MM.1S (cell line): ENCODE measurements at regions not wholly inside any gene's neighbourhood (a gene's known extent, or its start where the extent isn't known, plus 50 kb on each side); places are given as distances from the start of the nearest gene placed in this dataset.

Source experiments
- DNase-seq: peaks from one replicate; pipeline ENCODE4 v3.0.0-alpha.2; 2015
- H2AFZ ChIP-seq: fragments of 300-600 bp; sonication (generic); 2 replicates; pipeline ENCODE4 v1.6.0; 2016; ENCODE audit warnings: antibody characterized with exemption, low read length
- H3F3A ChIP-seq: fragments of 300-600 bp; sonication (generic); 2 replicates; pipeline ENCODE4 v1.6.1; 2016; ENCODE audit warnings: mild to moderate bottlenecking, antibody characterized with exemption, low read length, moderate library complexity, mixed read lengths; ENCODE audit not compliant: insufficient read depth
- H3K27ac ChIP-seq: fragments of 300-600 bp; sonication (generic); 2 replicates; pipeline ENCODE4 v1.5.1; 2016; ENCODE audit warnings: mild to moderate bottlenecking, low read length
- H3K27me3 ChIP-seq: fragments of 300-600 bp; sonication (generic); replicated peaks from 2 replicates; pipeline ENCODE4 v1.6.0; 2016; ENCODE audit warnings: low read length; ENCODE audit not compliant: insufficient read depth
- H3K36me3 ChIP-seq: fragments of 300-600 bp; sonication (generic); replicated peaks from 2 replicates; pipeline ENCODE4 v1.6.1; 2016; ENCODE audit warnings: mild to moderate bottlenecking, low read length, mixed read lengths; ENCODE audit not compliant: insufficient read depth
- H3K4me1 ChIP-seq: fragments of 300-600 bp; sonication (generic); 2 replicates; pipeline ENCODE4 v1.6.1; 2016; ENCODE audit warnings: low read length, mixed read lengths
- H3K4me2 ChIP-seq: fragments of 300-600 bp; sonication (generic); 2 replicates; pipeline ENCODE4 v1.6.0; 2016; ENCODE audit warnings: low read depth, low read length
- H3K4me3 ChIP-seq: fragments of 300-600 bp; sonication (generic); 2 replicates; pipeline ENCODE4 v1.5.1; 2016; ENCODE audit warnings: low read length, mixed read lengths
- H3K79me2 ChIP-seq: fragments of 300-600 bp; sonication (generic); 2 replicates; pipeline ENCODE4 v1.6.1; 2016; ENCODE audit warnings: mixed run types, low read length, mixed read lengths
- H3K9ac ChIP-seq: fragments of 300-600 bp; sonication (generic); 2 replicates; pipeline ENCODE4 v1.6.1; 2016; ENCODE audit warnings: low read length, mixed read lengths
- H3K9me2 ChIP-seq: fragments of 300-600 bp; sonication (generic); replicated peaks from 2 replicates; pipeline ENCODE4 v1.6.1; 2016; ENCODE audit warnings: mild to moderate bottlenecking, low read length, mixed read lengths; ENCODE audit not compliant: insufficient read depth
- H3K9me3 ChIP-seq: fragments of 300-600 bp; sonication (generic); replicated peaks from 2 replicates; pipeline ENCODE4 v1.6.1; 2016; ENCODE audit warnings: mild to moderate bottlenecking, low read length, mixed read lengths; ENCODE audit not compliant: insufficient read depth
- H4K20me1 ChIP-seq: fragments of 300-600 bp; sonication (generic); 2 replicates; pipeline ENCODE4 v1.6.1; 2016; ENCODE audit warnings: mild to moderate bottlenecking, low read length, moderate library complexity, mixed read lengths; ENCODE audit not compliant: insufficient read depth
- CTCF ChIP-seq: fragments of 300-600 bp; sonication (generic); IDR thresholded peaks from 2 replicates; pipeline ENCODE4 v1.5.1; 2016; ENCODE audit warnings: antibody characterized with exemption, low read length, mixed read lengths
- EZH2 ChIP-seq: fragments of 300-600 bp; sonication (generic); optimal IDR thresholded peaks from 2 replicates; pipeline ENCODE3; 2017; ENCODE audit warnings: low read depth, mild to moderate bottlenecking, antibody characterized with exemption, low read length, mixed read lengths
- EZH2phosphoT487 ChIP-seq: fragments of 300-600 bp; sonication (generic); IDR thresholded peaks from 2 replicates; pipeline ENCODE4 v1.6.1; 2018; ENCODE audit warnings: antibody characterized with exemption, low read length

GRCh38 chr22:45067731-45068130 is 57.9 kb upstream of the PHF21B start:
- H3K9ac ChIP-seq: no peak overlapping the region
- H3K79me2 ChIP-seq: no peaks in the 10 kb centered on the region
- H3K36me3 ChIP-seq: no peaks in the 10 kb centered on the region
- no peaks in the 10 kb centered on the region for H3F3A ChIP-seq
- no peaks in the 10 kb centered on the region for H3K9me3 ChIP-seq
- H3K4me1 ChIP-seq: no peaks in the 10 kb centered on the region
- H3K27ac ChIP-seq: no peak overlapping the region
- H3K4me3 ChIP-seq: no peak overlapping the region
- H4K20me1 ChIP-seq: no peaks in the 10 kb centered on the region
- no peaks in the 10 kb centered on the region for H3K9me2 ChIP-seq
- no peak overlapping the region for H3K4me2 ChIP-seq
- DNase-seq: no peak
- no peak overlapping the region for H2AFZ ChIP-seq
- H3K27me3 ChIP-seq: peaks cover 80% of the 10 kb centered on the region
- TF ChIP-seq CTCF (no peak), EZH2phosphoT487 (no peak), EZH2 (no peak)

GRCh38 chr22:45069925-45070324 is 60.1 kb upstream of the PHF21B start:
- Histone ChIP-seq H3K36me3 (no peaks in the 10 kb centered on the region), H3K4me1 (no peaks in the 10 kb centered on the region), H3K9me2 (no peaks in the 10 kb centered on the region), H3K4me3 (no peak overlapping the region), H4K20me1 (no peaks in the 10 kb centered on the region), H3K27me3 (peaks cover 84% of the 10 kb centered on the region), H3K9me3 (no peaks in the 10 kb centered on the region), H3K79me2 (no peaks in the 10 kb centered on the region), H3K27ac (no peak overlapping the region), H3K4me2 (no peak overlapping the region), H2AFZ (no peak overlapping the region), H3F3A (no peaks in the 10 kb centered on the region), H3K9ac (no peak overlapping the region)
- no peak for TF ChIP-seq CTCF
- no peak for TF ChIP-seq EZH2
- TF ChIP-seq EZH2phosphoT487: no peak
- no peak for DNase-seq

- no peak overlapping the region for H3K27ac ChIP-seq
- no peaks in the 10 kb centered on the region for H4K20me1 ChIP-seq
- no peaks in the 10 kb centered on the region for H3K36me3 ChIP-seq
- DNase-seq: no peak
- no peaks in the 10 kb centered on the region for H3F3A ChIP-seq
- peaks cover 86% of the 10 kb centered on the region for H3K27me3 ChIP-seq
- H3K9ac ChIP-seq: no peak overlapping the region
- TF ChIP-seq CTCF (no peak), EZH2 (no peak), EZH2phosphoT487 (no peak)
- no peaks in the 10 kb centered on the region for H3K4me1 ChIP-seq
- H3K4me3 ChIP-seq: no peak overlapping the region
- H3K9me3 ChIP-seq: no peaks in the 10 kb centered on the region
- no peaks in the 10 kb centered on the region for H3K79me2 ChIP-seq
- H3K9me2 ChIP-seq: no peaks in the 10 kb centered on the region
- no peak overlapping the region for H3K4me2 ChIP-seq
- no peak overlapping the region for H2AFZ ChIP-seq
Observed at GRCh38 chr22:45071618-45072017, 61.8 kb upstream of the PHF21B start.
